ENCODE measurements at regions not wholly inside any gene's neighbourhood (a gene's known extent, or its start where the extent isn't known, plus 50 kb on each side); places are given as distances from the start of the nearest gene placed in this dataset.

DNA sequence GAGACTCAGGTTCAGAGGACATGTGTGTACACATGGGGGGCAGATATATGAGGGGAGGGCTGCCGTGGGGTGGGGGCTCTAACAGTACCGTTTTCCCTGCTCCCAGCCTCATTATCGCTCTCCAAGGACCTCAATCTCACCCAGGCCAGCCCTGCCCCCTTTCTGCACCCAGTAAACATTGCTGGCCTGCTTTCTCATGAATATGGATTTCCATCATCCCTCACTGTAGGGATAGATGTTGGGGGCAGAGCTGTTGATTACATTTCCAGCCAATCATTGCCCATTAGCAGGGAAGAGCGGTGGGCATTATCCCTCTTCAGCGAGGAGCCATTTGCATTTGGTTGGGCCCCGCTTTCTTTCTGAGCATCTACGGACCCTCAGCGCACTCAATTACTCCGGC, 273.8 kb downstream of the RPS6KC1 start:
- H3K9me3 ChIP-seq (ENCODE audit: low read length): no peaks in the 10 kb centered on the region
- no peaks in the 10 kb centered on the region for H3K27me3 ChIP-seq (ENCODE audit: insufficient read depth, low read length)
- H2AFZ ChIP-seq (ENCODE audit: low read depth, low read length): no peak overlapping the region
- H3K36me3 ChIP-seq (ENCODE audit: insufficient read depth, low read length): no peaks in the 10 kb centered on the region
- peaks cover 31% of the 10 kb centered on the region for H3K4me1 ChIP-seq (ENCODE audit: insufficient read depth, low read length)
- H3K4me3 ChIP-seq (ENCODE audit: low read length): no peak overlapping the region

DNA sequence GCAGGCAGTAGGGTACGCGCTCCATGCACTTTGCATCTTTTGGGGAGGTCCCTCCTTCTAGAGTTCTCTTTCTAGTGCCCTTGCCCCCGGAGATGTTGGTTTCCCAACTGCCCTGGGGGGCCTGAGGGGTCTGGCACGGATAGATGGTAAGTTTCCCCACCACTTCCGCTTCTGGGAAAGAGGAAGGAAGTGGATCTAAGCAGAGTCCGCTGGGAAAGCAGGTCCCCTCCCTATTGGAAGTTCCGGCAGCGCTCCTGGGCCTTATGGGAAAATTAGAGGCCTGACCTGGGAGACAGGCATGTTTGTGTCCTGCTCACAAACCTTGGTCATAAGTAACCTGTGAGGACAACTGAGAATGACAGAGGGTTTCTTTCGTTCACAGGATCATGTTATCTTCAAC, 274.4 kb downstream of the RPS6KC1 start:
- Histone ChIP-seq H2AFZ (ENCODE audit: low read depth, low read length) (no peak overlapping the region), H3K4me3 (ENCODE audit: low read length) (no peak overlapping the region), H3K4me1 (ENCODE audit: insufficient read depth, low read length) (peaks cover 35% of the 10 kb centered on the region), H3K36me3 (ENCODE audit: insufficient read depth, low read length) (no peaks in the 10 kb centered on the region), H3K27me3 (ENCODE audit: insufficient read depth, low read length) (no peaks in the 10 kb centered on the region), H3K9me3 (ENCODE audit: low read length) (no peaks in the 10 kb centered on the region)

DNA sequence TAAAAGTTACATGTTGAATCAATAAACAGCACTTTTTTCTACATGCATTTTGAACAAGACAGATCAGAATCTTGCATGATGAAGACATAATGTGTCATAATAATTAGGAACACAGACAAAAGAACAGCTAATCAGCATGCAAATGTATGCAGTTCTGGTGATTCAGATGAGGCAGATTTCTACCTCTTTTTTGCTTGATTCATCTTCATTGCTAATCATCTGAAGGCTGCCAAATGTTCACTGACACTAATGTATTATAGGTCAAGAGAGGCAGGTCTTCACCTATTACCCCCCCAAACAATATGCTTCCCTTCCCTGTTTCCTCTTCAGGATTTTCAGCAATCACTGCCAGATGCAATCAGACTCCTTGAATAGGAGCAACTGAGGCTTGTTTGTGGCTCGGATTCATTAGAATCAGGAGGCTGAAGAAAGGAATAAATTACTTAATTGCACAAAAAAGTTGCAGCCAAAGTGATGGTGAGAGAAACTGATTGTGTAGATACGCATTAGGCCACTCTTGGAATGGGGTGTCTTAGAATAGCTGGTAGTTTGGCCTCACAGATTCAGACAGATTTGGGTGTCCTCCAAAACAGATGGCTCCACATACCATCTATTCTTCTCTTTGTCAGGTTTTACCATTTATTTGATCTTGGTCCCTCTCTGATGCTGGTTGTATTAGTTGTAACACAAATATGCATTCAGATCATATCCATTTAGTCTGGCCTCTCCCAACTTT, 275.4 kb downstream of the RPS6KC1 start:
- H2AFZ ChIP-seq (ENCODE audit: low read depth, low read length): no peak overlapping the region
- peaks cover 40% of the 10 kb centered on the region for H3K4me1 ChIP-seq (ENCODE audit: insufficient read depth, low read length)
- H3K9me3 ChIP-seq (ENCODE audit: low read length): no peaks in the 10 kb centered on the region
- H3K36me3 ChIP-seq (ENCODE audit: insufficient read depth, low read length): no peaks in the 10 kb centered on the region
- H3K4me3 ChIP-seq (ENCODE audit: low read length): no peak overlapping the region
- no peaks in the 10 kb centered on the region for H3K27me3 ChIP-seq (ENCODE audit: insufficient read depth, low read length)

DNA sequence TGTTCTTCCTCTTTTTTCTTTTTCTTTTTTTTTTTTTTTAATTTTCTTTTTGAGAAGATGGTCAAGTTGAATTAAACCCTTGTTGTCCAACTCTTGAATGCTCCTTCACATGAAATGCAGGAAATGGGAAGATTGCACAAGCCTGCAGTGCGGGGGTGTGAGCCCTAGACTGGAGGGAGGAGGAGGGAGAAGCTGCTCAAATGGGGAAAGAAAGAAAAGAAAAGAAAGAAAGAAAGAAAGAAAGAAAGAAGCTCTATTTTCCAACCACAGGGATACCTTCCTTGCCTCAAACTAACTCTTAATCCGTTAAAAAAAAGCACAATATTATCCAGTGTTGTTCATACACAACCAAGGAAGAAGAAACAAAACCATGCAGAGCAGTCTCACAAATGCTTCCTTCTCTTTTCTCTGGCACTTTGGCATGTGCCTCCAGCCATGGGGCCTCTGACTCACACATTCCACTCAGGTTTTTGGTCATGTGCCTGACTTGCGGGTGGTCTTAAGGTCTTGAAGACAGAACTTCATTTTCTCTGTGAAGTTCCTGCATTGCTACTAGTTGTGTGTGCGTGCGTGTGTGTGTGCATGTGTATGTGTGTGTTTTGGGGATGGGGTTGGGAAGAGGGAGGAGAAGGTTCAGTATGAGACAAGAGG, 276.1 kb downstream of the RPS6KC1 start:
- H3K9me3 ChIP-seq (ENCODE audit: low read length): no peaks in the 10 kb centered on the region
- H3K4me3 ChIP-seq (ENCODE audit: low read length): no peak overlapping the region
- H3K27me3 ChIP-seq (ENCODE audit: insufficient read depth, low read length): no peaks in the 10 kb centered on the region
- no peak overlapping the region for H2AFZ ChIP-seq (ENCODE audit: low read depth, low read length)
- H3K4me1 ChIP-seq (ENCODE audit: insufficient read depth, low read length): peaks cover 44% of the 10 kb centered on the region
- no peaks in the 10 kb centered on the region for H3K36me3 ChIP-seq (ENCODE audit: insufficient read depth, low read length)

DNA sequence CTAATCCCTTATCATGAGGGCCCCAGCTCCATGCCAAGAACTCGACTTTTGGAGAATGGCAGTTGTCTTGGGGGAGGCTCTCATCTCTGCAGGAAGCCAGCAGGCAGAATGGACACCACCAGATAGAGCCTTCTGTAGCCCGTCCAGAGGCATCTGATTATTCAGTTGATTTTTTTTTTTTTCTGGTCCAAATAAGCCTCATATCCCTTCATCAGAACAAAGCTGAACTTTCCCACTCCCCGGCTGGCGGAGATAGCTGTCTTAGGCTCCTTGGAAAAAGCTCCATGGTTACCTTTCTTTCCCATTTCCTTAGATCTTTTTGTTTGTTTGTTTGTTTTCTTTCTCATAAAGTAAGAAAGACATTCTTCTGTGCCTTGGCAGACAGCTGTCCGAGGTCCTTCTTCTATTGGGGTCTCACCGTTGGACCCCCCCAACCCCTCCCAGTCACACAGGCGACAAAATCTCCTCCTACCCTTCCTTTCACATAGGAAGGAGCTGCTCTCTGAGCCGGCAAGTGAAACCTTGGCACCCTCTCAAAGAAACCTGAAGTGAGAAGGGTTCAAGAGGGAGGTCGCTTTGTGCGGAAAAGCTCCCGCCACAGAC, 278.5 kb downstream of the RPS6KC1 start:
- no peak overlapping the region for H3K4me3 ChIP-seq (ENCODE audit: low read length)
- H2AFZ ChIP-seq (ENCODE audit: low read depth, low read length): no peak overlapping the region
- H3K9me3 ChIP-seq (ENCODE audit: low read length): no peaks in the 10 kb centered on the region
- peaks cover 47% of the 10 kb centered on the region for H3K4me1 ChIP-seq (ENCODE audit: insufficient read depth, low read length)
- no peaks in the 10 kb centered on the region for H3K36me3 ChIP-seq (ENCODE audit: insufficient read depth, low read length)
- H3K27me3 ChIP-seq (ENCODE audit: insufficient read depth, low read length): no peaks in the 10 kb centered on the region

DNA sequence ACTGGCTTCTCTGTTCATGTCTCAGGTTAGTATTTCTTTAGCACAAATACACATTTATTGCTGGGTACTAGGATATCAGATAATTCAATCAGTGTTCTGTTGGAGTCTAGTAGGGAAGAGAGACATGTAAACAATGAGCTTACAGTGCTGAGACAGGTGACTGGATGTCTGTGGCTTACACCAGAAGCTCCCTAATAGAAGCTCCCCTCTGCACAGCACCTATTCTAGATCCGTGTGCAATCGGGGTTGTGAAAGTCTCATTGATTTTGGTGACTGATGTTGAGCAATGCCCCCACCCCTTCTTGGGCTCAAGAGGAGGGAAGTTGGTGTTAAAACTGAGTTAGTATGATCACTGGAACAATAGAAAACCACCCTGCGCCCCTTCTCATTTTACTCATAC, 279.2 kb downstream of the RPS6KC1 start:
- no peaks in the 10 kb centered on the region for H3K9me3 ChIP-seq (ENCODE audit: low read length)
- no peak overlapping the region for H3K4me3 ChIP-seq (ENCODE audit: low read length)
- H3K4me1 ChIP-seq (ENCODE audit: insufficient read depth, low read length): peaks cover 47% of the 10 kb centered on the region
- no peaks in the 10 kb centered on the region for H3K27me3 ChIP-seq (ENCODE audit: insufficient read depth, low read length)
- H2AFZ ChIP-seq (ENCODE audit: low read depth, low read length): no peak overlapping the region
- H3K36me3 ChIP-seq (ENCODE audit: insufficient read depth, low read length): no peaks in the 10 kb centered on the region

DNA sequence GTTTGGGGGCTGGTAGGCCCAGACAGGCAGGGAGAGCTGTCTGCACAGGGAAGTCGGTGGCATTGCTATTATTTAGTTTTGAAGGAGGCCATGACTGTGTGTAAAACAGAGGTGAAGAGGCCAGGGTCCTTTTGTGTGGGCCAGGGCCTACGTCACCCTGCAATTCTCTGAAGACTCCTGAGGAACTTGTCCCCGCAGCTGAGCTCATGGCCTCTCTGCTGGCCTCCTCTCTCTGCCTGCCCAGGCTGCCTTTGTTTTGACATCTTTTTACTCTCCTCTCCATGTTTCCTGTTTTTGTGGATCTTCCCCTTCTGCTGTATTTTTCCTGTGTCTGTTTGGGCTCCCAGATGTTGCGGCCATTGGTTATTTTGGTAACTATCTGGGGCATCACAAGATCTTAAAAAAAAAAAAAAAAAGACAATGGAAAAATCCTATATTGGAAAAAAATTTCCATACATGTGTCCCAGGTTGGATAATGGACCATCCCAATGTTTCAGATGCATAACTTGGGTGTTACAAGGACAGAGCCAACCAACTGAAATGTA, 280.7 kb downstream of the RPS6KC1 start:
- peaks cover 34% of the 10 kb centered on the region for H3K4me1 ChIP-seq (ENCODE audit: insufficient read depth, low read length)
- H3K4me3 ChIP-seq (ENCODE audit: low read length): no peak overlapping the region
- H3K36me3 ChIP-seq (ENCODE audit: insufficient read depth, low read length): no peaks in the 10 kb centered on the region
- H3K27me3 ChIP-seq (ENCODE audit: insufficient read depth, low read length): no peaks in the 10 kb centered on the region
- H3K9me3 ChIP-seq (ENCODE audit: low read length): no peaks in the 10 kb centered on the region
- no peak overlapping the region for H2AFZ ChIP-seq (ENCODE audit: low read depth, low read length)

DNA sequence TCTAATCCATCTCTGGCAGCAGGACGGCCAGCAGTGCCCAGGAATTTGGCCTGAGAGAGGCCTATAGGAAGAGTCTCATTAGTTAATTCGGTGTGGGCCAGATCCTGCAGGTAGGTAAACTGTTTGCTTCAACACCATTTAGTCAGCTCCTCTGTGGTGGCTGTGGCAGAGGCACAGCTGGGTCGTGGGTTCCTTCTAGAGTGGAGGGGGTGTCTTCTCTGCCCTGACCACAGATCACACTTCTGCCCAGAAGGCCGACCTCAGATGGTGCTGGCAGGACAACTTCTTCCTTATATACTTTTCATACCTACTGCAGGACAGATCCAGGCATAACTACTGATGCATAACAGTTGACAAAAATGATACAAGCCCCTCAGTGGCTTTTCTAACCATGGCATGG, 281.4 kb downstream of the RPS6KC1 start:
- Histone ChIP-seq H3K4me1 (ENCODE audit: insufficient read depth, low read length) (peaks cover 26% of the 10 kb centered on the region), H3K4me3 (ENCODE audit: low read length) (no peak overlapping the region), H2AFZ (ENCODE audit: low read depth, low read length) (no peak overlapping the region), H3K9me3 (ENCODE audit: low read length) (no peaks in the 10 kb centered on the region), H3K36me3 (ENCODE audit: insufficient read depth, low read length) (no peaks in the 10 kb centered on the region), H3K27me3 (ENCODE audit: insufficient read depth, low read length) (no peaks in the 10 kb centered on the region)

DNA sequence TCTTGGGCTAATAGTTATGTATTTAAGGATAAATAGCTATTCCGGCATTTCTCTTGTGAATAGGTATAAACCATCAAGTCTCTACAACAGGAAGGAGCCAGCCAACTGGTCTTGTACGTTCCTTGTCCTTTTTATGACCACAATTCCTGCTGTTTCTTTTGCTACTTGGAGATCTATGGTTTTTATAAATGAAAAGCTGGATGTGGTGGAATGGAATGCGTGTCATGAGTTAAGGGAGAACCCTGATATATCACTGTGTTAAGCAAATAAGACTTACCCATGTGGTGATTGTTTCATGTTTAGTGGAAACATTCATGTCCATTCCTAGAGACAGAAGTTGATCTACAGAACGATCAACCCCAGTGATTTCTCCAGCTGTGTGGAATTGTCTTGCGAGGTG, 282.1 kb downstream of the RPS6KC1 start:
- peaks cover 26% of the 10 kb centered on the region for H3K4me1 ChIP-seq (ENCODE audit: insufficient read depth, low read length)
- H3K4me3 ChIP-seq (ENCODE audit: low read length): no peak overlapping the region
- no peaks in the 10 kb centered on the region for H3K9me3 ChIP-seq (ENCODE audit: low read length)
- no peaks in the 10 kb centered on the region for H3K36me3 ChIP-seq (ENCODE audit: insufficient read depth, low read length)
- no peaks in the 10 kb centered on the region for H3K27me3 ChIP-seq (ENCODE audit: insufficient read depth, low read length)
- H2AFZ ChIP-seq (ENCODE audit: low read depth, low read length): no peak overlapping the region

DNA sequence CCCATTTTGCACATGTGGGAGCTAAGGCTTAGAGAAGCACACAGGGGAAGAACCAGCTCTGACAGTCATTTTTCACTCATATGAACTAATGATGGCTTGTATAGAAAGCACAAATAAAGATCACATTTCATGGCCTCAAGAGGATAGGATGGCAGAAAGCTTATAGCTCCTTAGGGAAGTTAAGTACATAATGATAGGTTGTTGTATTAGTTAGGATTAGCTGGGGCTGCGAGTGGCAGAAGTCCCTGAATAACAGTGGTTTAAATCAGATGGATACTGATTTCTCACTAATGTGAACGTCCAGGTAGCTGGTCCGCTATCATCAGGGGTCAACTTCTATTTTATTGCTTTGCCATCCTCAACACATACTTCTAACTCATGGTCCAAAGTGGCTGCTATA, 284.0 kb downstream of the RPS6KC1 start:
- Histone ChIP-seq H2AFZ (ENCODE audit: low read depth, low read length) (no peak overlapping the region), H3K4me3 (ENCODE audit: low read length) (no peak overlapping the region), H3K4me1 (ENCODE audit: insufficient read depth, low read length) (peaks cover 13% of the 10 kb centered on the region), H3K36me3 (ENCODE audit: insufficient read depth, low read length) (no peaks in the 10 kb centered on the region), H3K27me3 (ENCODE audit: insufficient read depth, low read length) (no peaks in the 10 kb centered on the region), H3K9me3 (ENCODE audit: low read length) (no peaks in the 10 kb centered on the region)

DNA sequence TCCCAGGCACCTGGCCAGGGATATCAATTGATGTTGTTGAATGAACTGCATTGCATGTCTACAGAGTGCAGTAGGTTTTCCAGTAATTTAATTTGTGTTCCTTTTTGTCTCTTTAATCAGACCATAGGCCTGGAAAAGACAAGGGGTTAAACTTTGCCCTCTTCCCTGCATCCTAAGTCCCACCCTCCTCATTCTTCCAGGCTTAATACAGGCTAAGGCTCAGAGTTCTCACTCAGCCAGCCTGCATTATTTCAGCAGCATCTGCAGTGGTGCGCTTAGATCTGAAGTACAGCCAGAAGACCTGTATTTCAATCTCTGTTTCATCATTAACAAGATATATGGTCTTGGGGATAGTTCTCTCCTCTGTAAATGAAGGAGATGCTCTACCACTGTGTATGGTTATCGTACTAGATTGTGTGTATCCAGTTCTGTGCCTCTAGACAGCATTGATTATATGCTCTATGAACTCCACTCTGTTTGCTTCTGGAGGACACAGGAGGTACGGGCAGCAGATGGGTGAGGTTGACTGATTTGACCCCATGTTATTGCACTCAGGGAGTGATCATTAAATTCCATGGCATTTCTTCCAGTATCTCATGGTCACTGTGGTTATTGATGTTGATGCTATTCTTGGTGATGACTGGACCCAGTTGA, 286.1 kb downstream of the RPS6KC1 start:
- H3K4me1 ChIP-seq (ENCODE audit: insufficient read depth, low read length): peaks cover 3% of the 10 kb centered on the region
- H3K27me3 ChIP-seq (ENCODE audit: insufficient read depth, low read length): no peaks in the 10 kb centered on the region
- no peaks in the 10 kb centered on the region for H3K36me3 ChIP-seq (ENCODE audit: insufficient read depth, low read length)
- no peak overlapping the region for H3K4me3 ChIP-seq (ENCODE audit: low read length)
- peaks cover 2% of the 10 kb centered on the region for H3K9me3 ChIP-seq (ENCODE audit: low read length)
- H2AFZ ChIP-seq (ENCODE audit: low read depth, low read length): no peak overlapping the region

DNA sequence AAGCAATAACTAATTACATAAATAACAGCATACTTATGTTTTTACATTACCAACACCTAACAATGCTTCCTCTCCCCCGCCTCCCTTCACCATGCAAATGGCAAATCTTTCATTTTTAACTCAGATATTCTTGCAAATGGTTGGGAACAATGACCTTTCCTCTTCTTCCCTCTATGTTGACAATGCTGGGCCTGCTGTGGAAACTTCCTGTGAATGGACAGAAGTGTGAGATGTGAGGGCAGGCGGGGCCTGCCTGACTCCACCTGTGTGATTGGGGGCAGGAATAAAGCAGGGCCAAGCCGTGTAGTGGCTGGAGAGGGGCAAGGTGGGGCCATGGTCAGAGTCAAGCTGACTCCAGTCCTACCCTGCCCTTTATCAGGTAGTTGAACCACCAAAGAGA, 289.6 kb downstream of the RPS6KC1 start:
- no peaks in the 10 kb centered on the region for H3K36me3 ChIP-seq (ENCODE audit: insufficient read depth, low read length)
- no peaks in the 10 kb centered on the region for H3K27me3 ChIP-seq (ENCODE audit: insufficient read depth, low read length)
- peaks cover 2% of the 10 kb centered on the region for H3K9me3 ChIP-seq (ENCODE audit: low read length)
- H2AFZ ChIP-seq (ENCODE audit: low read depth, low read length): no peak overlapping the region
- no peaks in the 10 kb centered on the region for H3K4me1 ChIP-seq (ENCODE audit: insufficient read depth, low read length)
- no peak overlapping the region for H3K4me3 ChIP-seq (ENCODE audit: low read length)

DNA sequence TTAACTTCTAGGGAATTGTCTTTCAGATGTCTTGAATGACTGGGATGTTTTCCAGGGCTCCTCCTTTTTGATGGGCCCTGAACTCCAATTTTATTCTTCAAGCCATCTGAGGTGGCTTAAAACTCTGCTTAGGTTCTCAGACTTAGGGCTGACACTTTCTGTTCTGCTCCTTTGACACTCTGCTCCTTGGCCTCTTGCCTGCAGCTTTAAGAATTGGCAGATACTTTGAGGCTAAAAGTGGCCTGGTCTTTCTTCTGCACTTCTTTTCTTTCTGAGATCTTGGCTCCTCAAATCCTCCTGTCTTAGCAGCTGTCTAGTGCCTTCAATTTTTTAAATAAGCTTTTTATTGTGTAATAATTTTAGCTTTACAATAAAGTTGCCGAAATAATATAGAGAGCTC, 294.6 kb downstream of the RPS6KC1 start:
- no peak overlapping the region for H3K4me3 ChIP-seq (ENCODE audit: low read length)
- H3K9me3 ChIP-seq (ENCODE audit: low read length): peaks cover 2% of the 10 kb centered on the region
- H3K27me3 ChIP-seq (ENCODE audit: insufficient read depth, low read length): no peaks in the 10 kb centered on the region
- no peaks in the 10 kb centered on the region for H3K36me3 ChIP-seq (ENCODE audit: insufficient read depth, low read length)
- H2AFZ ChIP-seq (ENCODE audit: low read depth, low read length): no peak overlapping the region
- no peaks in the 10 kb centered on the region for H3K4me1 ChIP-seq (ENCODE audit: insufficient read depth, low read length)

Data from neuron (in vitro differentiated cells).